Tibial nerve (tissue), 4 donors: ENCODE measurements at regions not wholly inside any gene's neighbourhood (a gene's known extent, or its start where the extent isn't known, plus 50 kb on each side); places are given as distances from the start of the nearest gene placed in this dataset.
A peak's percentile ranks its signal among the peaks of the same experiment; 100 is the strongest.

ENCODE experiments used
- DNase-seq, 2 donors: peaks; one replicate each; pipeline ENCODE4 v3.0.0-alpha.2; 2019; ENCODE audit warnings: low spot score in 2 of 2
- H3K27ac ChIP-seq, 4 donors: fragments of 200-600 bp; sonication (generic) in 3 of 4; one replicate each; pipeline ENCODE4 v1.5.1; 2017 to 2019; ENCODE audit warnings: mild to moderate bottlenecking in 1 of 4
- H3K27me3 ChIP-seq, 2 donors: fragments of 200-600 bp; sonication (generic) in 1 of 2; one replicate each; pipeline versions ENCODE4 v1.5.1 to v1.6.0; 2017 to 2019
- H3K36me3 ChIP-seq, 3 donors: fragments of 200-600 bp; sonication (generic); one replicate each; pipeline ENCODE4 v1.5.1; 2018 to 2019
- H3K4me1 ChIP-seq, 4 donors: fragments of 200-600 bp; sonication (generic) in 3 of 4; one replicate each; pipeline ENCODE4 v1.5.1; 2017 to 2019
- H3K4me3 ChIP-seq, 4 donors: fragments of 200-600 bp; sonication (generic) in 3 of 4; one replicate each; pipeline ENCODE4 v1.5.1; 2017 to 2019; ENCODE audit warnings: mild to moderate bottlenecking in 1 of 4, moderate library complexity in 1 of 4
- H3K9me3 ChIP-seq, 4 donors: fragments of 200-600 bp; sonication (generic) in 3 of 4; one replicate each; pipeline ENCODE4 v1.5.1; 2017 to 2019
- EP300 ChIP-seq, 2 donors: sonication (generic); formaldehyde crosslinking; IDR thresholded peaks; one replicate each; pipeline ENCODE4 v1.6.1; 2017; ENCODE audit warnings: antibody characterized with exemption in 2 of 2, mild to moderate bottlenecking in 1 of 2
- POLR2A ChIP-seq, 2 donors: fragments of 450-650 bp; IDR thresholded peaks; one replicate each; pipeline ENCODE4 v1.6.1; 2017; ENCODE audit warnings: antibody characterized with exemption in 2 of 2, mild to moderate bottlenecking in 2 of 2, moderate library complexity in 2 of 2
- WGBS, 2 donors: methylation state at CpG; one replicate each; pipeline ENCODE4 v1.1.5; 2018; 5-methylcytosine and 5-hydroxymethylcytosine counted together
- TF ChIP-seq, protein P1 (sequence below), 5 experiments: fragments of 200-600 bp in 3 of 5; fragments of 450-650 bp in 2 of 5; sonication (generic) in 3 of 5; IDR thresholded peaks; one replicate each; pipeline ENCODE4 v1.5.1; 2016 to 2019; ENCODE audit warnings: antibody characterized with exemption in 5 of 5, mild to moderate bottlenecking in 3 of 5, moderate library complexity in 2 of 5

DNA sequence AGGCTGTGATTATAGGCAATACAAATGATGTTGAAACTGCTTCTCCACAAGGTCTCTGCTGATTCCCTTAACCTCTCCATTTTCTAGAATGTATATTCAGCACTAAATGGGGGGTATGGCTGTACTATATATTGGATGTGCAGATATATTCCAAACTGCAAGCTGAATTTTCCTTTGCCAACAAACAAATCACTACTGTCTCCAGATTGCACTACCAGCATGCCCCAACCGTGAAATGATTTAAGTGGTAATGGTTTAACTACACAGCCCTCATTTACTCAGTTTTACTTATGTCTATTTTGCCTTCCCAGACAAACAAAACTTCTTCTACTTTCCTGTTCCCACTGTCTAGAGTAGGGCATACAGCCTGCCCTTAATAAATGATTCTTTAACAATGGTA is 112.7 kb upstream of the GAREM1 start:
- DNase-seq: no peak
- Histone ChIP-seq H3K4me1 (no peaks in the 10 kb centered on the region), H3K4me3 (no peak overlapping the region), H3K27me3 (no peaks in the 10 kb centered on the region), H3K9me3 (no peaks in the 10 kb centered on the region), H3K36me3 (no peaks in the 10 kb centered on the region), H3K27ac (no peak overlapping the region)
- WGBS, 2 donors: 79 to 84% methylated on average over 1 of the region's 1 CpG
- TF ChIP-seq EP300 (IDR thresholded peaks at IDR 0.05) (no peak), POLR2A (IDR thresholded peaks at IDR 0.05) (no peak)
- TF ChIP-seq, protein P1, sequence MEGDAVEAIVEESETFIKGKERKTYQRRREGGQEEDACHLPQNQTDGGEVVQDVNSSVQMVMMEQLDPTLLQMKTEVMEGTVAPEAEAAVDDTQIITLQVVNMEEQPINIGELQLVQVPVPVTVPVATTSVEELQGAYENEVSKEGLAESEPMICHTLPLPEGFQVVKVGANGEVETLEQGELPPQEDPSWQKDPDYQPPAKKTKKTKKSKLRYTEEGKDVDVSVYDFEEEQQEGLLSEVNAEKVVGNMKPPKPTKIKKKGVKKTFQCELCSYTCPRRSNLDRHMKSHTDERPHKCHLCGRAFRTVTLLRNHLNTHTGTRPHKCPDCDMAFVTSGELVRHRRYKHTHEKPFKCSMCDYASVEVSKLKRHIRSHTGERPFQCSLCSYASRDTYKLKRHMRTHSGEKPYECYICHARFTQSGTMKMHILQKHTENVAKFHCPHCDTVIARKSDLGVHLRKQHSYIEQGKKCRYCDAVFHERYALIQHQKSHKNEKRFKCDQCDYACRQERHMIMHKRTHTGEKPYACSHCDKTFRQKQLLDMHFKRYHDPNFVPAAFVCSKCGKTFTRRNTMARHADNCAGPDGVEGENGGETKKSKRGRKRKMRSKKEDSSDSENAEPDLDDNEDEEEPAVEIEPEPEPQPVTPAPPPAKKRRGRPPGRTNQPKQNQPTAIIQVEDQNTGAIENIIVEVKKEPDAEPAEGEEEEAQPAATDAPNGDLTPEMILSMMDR (IDR thresholded peaks at IDR 0.05): no peak

DNA sequence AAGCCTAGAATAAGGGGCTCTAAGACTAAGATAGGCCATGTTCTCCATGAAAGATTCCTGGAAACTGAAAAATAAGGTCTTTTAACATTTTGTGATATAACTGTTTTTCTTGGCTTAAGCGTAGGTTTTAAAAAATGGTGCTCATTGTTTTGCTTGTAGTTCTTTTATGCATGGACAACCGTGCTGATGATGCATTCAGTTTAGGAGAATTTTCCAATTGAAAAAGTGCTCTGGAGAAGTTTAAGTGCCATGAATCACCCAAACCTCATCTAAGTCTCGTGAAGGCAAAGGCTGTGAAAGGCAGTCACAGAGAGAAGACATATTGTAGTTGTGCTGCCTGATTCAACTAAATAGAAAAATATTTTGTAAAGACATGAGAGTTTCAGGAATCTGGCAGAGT is 111.8 kb upstream of the GAREM1 start:
- H3K36me3 ChIP-seq: no peaks in the 10 kb centered on the region
- no peak overlapping the region for H3K4me3 ChIP-seq
- H3K9me3 ChIP-seq: no peaks in the 10 kb centered on the region
- DNase-seq: no peak
- H3K27ac ChIP-seq: no peak overlapping the region
- no peaks in the 10 kb centered on the region for H3K4me1 ChIP-seq
- H3K27me3 ChIP-seq: no peaks in the 10 kb centered on the region
- WGBS, 2 donors: 30 to 33% methylated on average over 3 of the region's 3 CpGs
- TF ChIP-seq, protein P1 (IDR thresholded peaks at IDR 0.05): no peak
- TF ChIP-seq POLR2A (IDR thresholded peaks at IDR 0.05) (no peak), EP300 (IDR thresholded peaks at IDR 0.05) (no peak)

DNA sequence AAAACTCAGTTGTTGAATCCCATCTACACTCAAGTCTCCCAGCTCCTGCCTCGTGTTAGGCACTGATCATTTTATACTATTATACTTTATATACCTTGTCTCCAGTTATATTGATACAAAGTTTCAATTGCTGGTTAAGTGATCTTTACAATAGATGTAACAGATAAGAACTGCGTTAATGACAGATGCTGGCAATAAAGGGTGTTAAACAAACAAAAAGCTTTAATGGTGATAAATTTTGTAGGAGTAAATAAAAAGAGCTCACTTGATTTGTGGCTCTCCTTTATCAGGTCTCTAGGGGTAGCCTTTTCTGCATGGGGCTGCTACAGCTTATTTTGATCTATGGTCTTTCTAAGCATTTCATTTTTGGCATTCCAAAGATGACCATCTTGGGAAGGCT is 106.9 kb upstream of the GAREM1 start:
- TF ChIP-seq EP300 (IDR thresholded peaks at IDR 0.05): no peak
- TF ChIP-seq, protein P1 (IDR thresholded peaks at IDR 0.05): no peak
- no peak for TF ChIP-seq POLR2A (IDR thresholded peaks at IDR 0.05)
- 72 to 83% methylated on average over 2 of the region's 2 CpGs for WGBS, 2 donors
- no peaks in the 10 kb centered on the region for H3K4me1 ChIP-seq
- no peak overlapping the region for H3K27ac ChIP-seq
- H3K4me3 ChIP-seq: no peak overlapping the region
- DNase-seq: no peak
- no peaks in the 10 kb centered on the region for H3K27me3 ChIP-seq
- H3K36me3 ChIP-seq: no peaks in the 10 kb centered on the region
- no peaks in the 10 kb centered on the region for H3K9me3 ChIP-seq

DNA sequence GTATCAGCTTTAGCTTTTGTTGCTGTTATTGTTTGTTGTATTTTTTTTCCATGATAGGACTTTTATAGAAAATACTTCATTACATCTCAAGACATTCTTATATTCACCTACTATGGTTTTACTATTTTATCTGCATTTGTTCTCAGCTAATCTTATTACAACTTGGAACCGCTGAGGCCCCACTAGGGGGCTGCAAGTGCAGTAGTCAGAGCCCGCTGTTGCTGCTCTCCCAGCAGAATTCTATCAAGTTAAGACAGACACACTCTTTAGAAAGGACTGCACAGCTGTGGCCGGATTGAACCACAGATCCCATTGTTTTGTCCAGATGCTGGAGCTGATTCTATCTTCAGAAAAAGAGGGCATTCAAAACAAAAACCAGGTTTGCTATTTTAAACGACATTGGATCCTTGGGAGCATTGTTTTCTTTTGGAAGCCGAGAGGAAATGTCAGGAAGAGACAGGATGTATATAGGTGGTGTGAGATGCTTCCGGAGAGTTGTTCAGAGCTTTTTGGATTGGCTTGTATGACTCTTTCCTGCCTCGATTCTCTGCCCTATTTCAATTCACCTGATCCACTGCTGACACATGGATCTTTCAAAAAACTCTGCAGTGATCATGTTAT is 105.7 kb upstream of the GAREM1 start:
- WGBS, 2 donors: 12 to 16% methylated on average over 7 of the region's 7 CpGs
- Histone ChIP-seq H3K4me3 (no peak overlapping the region), H3K27ac (no peak overlapping the region), H3K36me3 (no peaks in the 10 kb centered on the region), H3K4me1 (no peaks in the 10 kb centered on the region), H3K27me3 (no peaks in the 10 kb centered on the region), H3K9me3 (no peaks in the 10 kb centered on the region)
- no peak for DNase-seq
- TF ChIP-seq, protein P1 (IDR thresholded peaks at IDR 0.05): peak in 2 of 5 experiments; percentile 16 to 26
- TF ChIP-seq POLR2A (IDR thresholded peaks at IDR 0.05): no peak

DNA sequence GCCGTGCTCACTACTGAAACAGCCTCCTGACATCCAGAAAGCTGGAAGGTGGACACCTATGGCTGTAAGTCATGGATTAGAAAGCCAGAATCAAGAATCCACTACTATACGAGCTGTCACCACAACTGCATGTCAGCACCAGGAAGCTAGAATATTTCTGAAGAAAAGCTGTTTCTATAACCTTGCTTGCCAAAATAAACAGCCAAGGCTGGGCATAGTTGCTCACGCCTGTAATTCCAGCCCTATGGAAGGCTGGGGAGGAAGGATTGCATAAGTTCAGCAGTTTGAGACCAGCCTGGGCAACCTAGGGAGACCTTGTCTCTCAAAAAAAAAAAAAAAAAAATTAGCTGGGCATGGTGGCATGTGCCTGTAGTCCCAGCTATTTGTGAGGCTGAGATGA is 96.3 kb upstream of the GAREM1 start:
- H3K36me3 ChIP-seq: no peaks in the 10 kb centered on the region
- 52 to 76% methylated on average over 3 of the region's 3 CpGs for WGBS, 2 donors
- DNase-seq: no peak
- H3K4me1 ChIP-seq: no peaks in the 10 kb centered on the region
- H3K4me3 ChIP-seq: no peak overlapping the region
- no peak overlapping the region for H3K27ac ChIP-seq
- H3K27me3 ChIP-seq: no peaks in the 10 kb centered on the region
- no peaks in the 10 kb centered on the region for H3K9me3 ChIP-seq
- TF ChIP-seq, protein P1 (IDR thresholded peaks at IDR 0.05): no peak
- TF ChIP-seq POLR2A (IDR thresholded peaks at IDR 0.05) (no peak), EP300 (IDR thresholded peaks at IDR 0.05) (no peak)
